Posterior vena cava (tissue), 2 donors: ENCODE measurements at regions not wholly inside any gene's neighbourhood (a gene's known extent, or its start where the extent isn't known, plus 50 kb on each side); places are given as distances from the start of the nearest gene placed in this dataset.
"Not testable (repeated sequence)": the region's sequence is repeated elsewhere in the genome, so short reads cannot be mapped to it uniquely, and the experiment has no call there.

Experiments
- DNase-seq: peaks from one replicate; pipeline ENCODE4 v3.0.0-alpha.2; 2020; ENCODE audit warnings: low spot score
- intact Hi-C, 2 donors: fragments of 100-400 bp; cut with DNase I; formaldehyde crosslinking; loops; one replicate each; pipeline versions ENCODE4 v1.14.1 to v1.14.2; 2022 to 2023
- donor health status: DM: yes; HTN: yes; CAD: no.
- donor health status: DM: yes; HTN: yes; CAD: no.

DNA sequence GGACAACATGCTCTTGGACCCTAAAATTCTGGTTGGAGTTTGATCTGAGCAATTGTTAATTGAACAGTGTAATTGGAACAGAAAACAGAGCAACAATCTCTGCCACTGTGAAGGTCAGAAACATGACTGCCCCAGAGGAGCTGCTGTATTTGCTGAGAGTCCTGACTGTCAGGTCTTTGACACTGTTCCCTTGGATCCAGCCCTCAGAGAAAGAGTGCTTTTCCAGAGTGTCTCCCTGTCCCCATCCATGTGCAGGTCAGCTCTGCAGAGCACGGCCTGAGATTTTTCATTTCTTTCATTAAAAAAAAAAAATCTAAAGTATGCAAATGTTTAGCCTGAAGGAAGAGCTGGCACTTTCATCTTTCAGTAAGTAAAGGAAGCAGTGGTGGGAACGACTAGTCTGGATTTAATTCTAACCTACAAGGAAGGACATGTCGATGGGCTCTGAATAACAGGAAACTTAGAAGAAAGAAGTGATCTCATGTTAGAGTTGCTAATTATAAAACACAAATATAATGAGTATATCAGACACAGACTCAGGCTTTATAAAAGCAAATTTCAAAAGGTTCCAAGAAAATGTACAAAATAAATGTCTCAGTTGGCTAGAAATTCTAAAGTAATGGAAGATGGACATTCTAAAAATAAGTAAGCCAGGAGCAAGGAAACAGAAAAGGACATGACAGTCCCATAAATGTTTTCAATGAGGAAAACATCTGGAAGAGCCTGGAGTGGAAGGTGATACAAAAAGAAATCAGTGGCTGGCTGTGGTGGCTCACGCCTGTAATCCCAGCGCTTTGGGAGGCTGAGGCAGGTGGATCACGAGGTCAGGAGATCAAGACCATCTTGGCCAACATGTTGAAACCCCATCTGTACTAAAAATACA lies 876.5 kb downstream of the EPHA4 start:
- DNase-seq, result no peak
- intact Hi-C loops, result no loop called here

DNA sequence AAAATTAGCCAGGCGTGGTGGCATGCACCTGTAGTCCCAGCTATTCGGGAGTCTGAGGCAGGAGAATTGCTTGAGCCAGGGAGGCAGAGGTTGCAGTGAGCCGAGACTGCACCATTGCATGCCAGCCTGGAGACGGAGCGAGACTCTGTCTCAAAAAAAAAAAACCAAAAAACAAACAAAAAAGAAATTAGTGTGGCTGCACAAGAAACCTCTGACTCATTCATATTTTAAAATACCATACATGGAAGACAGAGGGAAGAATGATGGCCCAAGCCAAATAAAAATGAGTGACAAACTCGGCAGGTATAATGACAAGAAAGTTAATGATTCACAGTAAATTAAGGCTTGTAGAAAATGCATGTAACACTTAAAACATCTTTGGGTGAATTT lies 875.8 kb downstream of the EPHA4 start:
- intact Hi-C loops, result no loop called here
- no peak for DNase-seq

DNA sequence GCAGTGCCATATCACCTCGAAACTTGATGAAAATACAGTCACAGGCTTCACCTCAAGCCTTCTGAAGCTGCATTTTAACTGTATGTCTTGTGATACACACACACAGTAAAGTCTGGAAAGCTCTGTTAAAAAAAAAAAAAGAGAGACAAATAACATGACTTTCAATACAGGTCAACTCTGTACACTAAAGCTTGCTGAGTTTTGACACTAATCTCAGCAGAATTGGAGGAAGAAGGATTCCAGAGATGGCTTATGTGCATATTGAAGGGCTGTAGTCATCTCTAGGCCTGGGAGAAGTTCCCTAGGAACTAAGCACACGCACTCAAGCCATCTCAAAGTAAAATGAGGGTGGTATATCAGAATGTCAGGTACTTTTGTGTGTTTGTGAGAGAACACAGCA lies 875.1 kb downstream of the EPHA4 start:
- intact Hi-C loops, result no loop called here
- no peak for DNase-seq

DNA sequence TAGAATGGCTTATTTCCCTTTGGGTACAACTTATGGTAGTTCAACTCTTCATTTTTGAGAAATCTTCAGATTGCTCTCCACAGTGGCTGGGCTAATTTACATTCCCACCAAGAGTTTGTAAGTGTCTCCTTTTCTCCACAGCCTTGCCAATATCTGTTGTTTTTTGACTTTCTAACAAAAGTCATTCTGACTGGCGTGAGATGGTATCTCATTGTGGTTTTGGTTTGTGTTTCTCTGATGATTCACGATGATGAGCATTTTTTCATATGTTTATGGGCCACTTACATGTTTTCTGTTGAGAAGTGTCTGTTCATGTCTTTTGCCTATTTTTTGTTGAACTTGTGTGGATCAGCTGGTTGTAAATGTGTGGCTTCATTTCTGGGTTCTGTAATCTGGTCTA lies 871.0 kb downstream of the EPHA4 start:
- intact Hi-C loops, result no loop called here
- no peak for DNase-seq

DNA sequence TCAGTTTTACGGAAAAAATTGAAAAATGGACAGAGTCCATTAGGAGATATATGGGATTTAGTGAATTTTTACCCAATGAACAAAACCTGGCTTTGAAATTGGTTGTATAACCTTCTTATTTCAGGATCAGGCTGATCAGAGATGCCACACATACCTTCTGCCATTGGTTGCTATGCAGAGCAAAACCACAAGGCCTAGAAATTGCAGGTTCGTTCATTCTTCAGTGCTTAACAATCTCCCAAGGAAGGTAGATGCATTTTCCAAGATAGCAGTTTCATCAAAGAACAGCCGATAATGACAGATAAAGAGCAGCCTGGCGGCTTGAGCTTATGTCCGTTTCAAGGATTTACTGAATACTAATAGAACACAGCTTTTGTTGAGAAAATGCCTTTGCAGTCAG lies 868.8 kb downstream of the EPHA4 start:
- intact Hi-C loops, result no loop called here
- no peak for DNase-seq

DNA sequence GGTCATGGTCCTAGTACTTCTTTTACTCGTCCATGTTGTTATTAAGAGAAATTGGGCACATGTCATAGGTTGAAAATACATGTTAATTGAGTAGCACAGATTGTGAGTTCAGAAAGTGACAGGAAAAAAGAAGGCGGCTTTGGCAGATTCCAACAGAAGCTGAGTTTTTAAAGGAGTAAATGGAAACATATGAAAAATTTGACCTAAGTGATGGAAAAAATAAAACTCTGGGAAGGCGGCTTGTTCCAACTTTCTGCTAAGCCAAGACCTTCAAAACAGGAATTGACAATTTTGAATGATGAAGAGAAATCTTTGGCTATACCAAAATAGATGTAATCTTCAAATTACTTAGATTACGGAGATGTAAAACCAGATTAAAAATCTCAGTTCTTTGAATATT lies 868.0 kb downstream of the EPHA4 start:
- intact Hi-C loops, result no loop called here
- no peak for DNase-seq

DNA sequence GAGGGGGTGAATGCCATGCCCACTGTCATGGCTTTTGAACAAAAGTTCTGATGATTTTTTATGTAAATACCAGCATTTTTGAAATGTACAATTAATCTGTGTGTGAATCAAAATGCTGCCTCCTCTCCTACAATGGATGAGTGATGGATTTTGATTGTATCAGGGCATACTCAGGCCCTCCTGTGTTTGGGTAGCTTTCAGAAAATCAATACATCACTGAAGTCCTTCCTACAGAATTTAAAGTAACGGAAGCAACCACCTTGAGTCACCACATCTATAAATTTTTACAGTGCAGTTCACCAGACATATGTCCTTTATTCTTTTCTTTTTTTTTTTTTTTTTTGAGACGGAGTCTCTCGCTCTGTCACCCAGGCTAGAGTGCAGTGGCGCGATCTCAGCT lies 867.3 kb downstream of the EPHA4 start:
- intact Hi-C loops, result no loop called here
- no peak for DNase-seq

DNA sequence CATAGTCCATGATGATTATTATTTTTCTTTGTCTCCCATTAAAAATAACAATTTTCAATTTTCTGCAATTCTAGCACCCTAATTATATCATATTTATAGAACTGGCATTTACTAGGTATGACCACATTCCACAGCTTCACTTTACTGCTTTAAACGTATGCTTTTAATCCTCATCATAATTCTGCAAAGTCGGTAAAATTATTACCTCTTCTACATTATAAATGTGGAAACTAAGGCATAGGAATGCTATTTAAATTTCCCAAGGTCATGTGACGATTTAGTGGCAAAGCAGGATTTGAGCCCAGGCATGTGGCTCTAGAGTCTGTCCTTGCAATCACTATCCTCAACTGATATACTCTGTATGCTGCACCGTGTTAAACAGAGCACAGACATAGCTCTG lies 866.4 kb downstream of the EPHA4 start:
- intact Hi-C loops, result no loop called here

DNA sequence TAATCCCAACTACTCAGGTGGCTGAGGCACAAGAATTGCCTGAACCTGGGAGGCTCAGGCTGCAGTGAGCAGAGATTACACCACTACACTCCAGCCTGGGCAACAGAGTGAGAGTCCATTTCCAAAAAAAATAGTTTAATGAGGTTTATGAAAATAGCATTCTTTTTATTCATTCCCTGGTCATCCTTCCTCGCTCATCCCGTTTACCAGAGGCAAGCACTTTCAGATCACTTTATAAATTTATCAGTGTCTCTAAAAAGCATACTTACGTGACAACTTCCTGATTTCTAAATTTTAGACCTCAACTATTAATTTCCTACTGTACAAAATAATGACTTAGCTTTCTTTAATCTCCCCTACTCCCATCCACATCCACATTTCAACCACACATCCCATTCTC lies 864.8 kb downstream of the EPHA4 start:
- intact Hi-C loops, result no loop called here
- DNase-seq, result no peak

More for the DNA sequence above, 866.4 kb downstream of the EPHA4 start:
- DNase-seq, result no peak

DNA sequence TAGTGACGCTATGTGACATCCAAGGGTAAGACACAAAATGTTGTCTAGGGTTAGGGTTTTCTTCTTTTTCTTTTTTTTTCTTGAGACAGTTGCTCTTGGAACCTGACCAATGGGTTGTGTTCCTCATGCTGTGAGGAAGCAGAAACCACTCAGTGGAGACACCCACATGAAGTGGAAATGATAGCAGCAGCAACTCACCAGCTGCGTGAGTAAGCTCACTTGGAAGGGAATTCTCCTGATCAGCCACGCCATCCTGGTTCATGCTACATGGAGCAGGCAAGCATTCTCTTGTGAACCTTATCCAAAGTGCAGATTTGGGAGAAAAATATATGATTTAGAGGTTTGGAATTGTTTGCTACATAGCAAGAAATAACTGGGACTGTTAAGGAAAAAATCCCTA lies 863.7 kb downstream of the EPHA4 start:
- intact Hi-C loops, result no loop called here
- no peak for DNase-seq

DNA sequence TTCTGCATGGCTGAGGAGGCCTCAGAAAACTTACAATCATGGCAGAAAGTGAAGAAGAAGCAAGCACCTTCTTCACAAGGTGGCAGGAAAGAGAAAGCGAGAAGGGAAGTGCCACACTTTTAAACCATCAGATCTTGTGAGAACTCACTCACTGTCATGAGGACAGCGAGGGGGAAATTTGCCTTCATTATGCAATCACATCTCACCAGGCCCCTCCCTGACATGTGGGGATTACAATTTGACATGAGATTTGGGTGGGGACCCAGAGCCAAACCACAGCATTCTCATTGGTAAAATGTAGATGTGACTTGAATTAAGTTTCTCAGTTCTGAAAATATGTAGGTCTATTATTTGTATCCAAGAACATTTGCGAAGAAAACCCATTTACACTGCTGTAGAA lies 854.8 kb downstream of the EPHA4 start:
- DNase-seq, result no peak
- intact Hi-C loops, result no loop called here

DNA sequence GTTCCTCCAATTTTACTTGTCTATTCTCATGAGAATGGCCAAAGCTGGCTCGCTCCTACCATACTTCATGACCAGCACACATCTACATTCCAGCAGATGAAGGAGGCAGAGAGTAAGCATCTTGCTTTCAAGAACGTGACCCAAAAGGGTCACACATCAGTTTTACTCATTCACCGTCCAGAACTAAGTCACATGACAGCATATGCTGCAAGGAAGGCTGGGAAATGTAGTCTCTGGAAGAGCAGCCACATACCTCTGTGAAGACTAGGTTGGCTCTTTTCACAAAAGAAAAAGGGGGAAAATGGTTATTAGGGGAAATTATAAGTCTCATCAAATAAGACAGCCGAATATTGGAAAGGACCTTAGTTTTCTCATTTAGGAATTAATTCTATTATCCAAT lies 835.3 kb downstream of the EPHA4 start:
- intact Hi-C loops, result no loop called here
- no peak for DNase-seq

DNA sequence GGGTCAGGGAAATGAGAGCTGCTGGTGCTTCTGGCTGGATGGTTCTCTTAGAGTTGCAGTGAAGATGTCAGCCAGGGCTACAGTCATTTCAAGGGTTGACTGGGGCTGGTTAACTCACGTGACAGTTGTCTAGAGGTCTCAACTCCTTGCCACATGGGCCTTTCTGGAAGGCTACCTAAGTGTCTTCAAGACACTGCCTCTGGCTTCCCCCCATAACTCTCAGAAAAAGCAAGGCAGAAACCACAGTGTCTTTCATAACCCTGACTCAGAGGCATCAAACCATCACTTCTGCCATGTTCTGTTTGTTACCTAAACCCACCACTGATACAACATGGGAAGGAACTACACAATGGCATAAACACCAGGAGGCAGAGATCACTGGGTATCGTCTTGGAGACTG lies 828.9 kb downstream of the EPHA4 start:
- intact Hi-C loops, result no loop called here
- no peak for DNase-seq

DNA sequence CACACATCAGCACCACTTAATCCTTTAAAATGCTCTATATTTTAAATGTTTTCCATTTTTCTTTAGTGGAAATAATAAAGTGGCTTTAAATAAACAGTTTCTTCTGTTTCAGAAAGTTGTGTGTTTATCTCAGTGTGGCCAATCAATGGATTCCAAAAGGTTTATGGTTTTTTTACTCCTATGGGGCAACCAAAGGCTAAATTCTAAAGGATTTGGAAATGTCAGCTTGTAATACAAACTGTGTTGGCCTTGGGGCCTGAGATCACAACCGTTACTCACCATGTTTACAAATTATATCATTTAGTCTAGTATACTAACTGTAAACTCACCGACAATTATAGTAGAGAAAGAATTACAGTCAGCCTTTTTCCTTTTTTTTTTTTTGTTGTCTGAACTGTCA lies 827.2 kb downstream of the EPHA4 start:
- DNase-seq, result no peak
- intact Hi-C loops, result no loop called here

DNA sequence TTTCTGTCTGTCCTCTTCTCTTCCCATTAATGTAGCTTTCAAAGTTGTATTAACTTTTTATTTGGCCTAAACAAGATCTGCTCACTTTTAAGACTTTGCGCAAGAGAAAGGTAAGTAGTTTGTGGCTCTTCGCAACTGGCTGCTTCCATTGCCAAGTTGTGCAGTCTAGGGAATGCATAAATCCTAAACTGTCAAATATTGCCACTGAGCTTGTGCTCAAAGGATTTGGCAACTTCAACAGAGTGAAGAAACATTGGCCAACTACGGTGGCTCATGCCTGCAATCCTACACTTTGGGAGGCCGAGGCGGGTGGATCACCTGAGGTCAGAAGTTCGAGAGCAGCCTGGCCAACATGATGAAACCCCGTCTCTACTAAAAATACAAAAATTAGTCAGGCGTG lies 826.4 kb downstream of the EPHA4 start:
- DNase-seq, result no peak

DNA sequence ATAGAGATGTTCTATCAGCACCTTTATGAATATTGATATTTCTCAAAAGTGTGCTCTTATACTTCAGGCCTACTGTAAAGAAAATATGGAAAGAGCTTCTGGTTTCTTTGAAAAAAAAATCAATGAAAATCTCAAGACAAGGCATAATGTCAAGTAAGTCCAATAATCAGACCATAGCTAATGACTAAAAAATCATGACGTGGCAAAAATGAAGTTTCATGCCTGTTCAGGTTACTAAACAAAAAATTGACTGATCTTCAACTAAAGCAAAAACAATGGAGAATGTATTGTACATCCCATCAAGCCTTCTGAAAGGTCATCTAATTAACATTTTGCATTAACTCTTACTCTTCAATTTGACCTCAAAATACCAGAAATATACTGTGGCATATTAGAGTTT lies 824.4 kb downstream of the EPHA4 start:
- intact Hi-C loops, result no loop called here
- no peak for DNase-seq

More for the DNA sequence above, 826.4 kb downstream of the EPHA4 start:
- intact Hi-C loops, result no loop called here

DNA sequence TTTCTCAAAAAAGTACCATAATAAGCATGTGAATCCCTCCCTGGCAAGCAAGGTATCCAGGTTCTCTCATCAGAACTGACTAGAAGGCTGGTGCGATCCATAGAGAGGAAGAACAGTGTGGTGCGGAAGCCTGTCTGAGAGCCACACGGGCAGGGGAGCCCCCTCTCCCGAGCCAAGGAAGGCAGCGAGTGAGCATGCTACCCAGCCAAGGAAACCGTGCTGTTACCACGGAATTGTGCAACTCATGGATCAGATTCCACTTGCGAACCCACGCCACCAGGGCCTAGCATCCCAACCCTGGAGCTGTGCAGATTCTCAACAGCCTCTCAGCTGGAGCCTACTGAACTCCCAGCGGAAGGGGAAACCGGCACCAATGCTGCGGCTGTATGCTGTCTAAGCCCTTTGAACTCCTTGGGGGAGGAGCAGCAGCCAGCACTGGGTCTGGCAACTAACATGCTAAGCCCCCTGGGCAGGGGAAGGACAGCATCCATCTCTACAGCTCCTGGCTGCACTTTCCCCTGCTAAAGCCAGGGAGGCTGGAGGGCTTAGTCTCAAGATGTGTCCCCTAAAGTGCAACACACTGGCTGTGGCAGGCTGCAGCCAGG lies 823.1 kb downstream of the EPHA4 start:
- intact Hi-C loops, result no loop called here

DNA sequence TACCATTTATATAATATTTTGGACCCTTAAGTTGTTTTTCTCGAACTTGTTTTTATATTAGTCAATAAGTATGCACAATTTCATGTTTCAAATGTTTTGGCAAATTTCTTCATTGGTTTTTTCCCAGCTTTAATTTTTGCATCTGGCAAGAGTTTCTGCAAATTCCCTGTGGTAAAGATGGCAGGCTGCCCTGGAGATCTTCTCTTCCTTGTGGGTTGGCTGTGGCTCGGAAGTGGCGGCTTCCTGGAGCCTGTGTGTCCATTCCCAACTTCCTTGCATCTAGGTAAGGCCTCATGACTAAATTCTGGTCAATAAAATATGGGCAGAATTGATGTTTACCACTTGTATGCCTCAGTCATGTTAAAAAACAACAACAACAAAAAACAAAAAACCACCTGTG lies 818.6 kb downstream of the EPHA4 start:
- intact Hi-C loops, result no loop called here

More for the DNA sequence above, 823.1 kb downstream of the EPHA4 start:
- DNase-seq, result no peak

DNA sequence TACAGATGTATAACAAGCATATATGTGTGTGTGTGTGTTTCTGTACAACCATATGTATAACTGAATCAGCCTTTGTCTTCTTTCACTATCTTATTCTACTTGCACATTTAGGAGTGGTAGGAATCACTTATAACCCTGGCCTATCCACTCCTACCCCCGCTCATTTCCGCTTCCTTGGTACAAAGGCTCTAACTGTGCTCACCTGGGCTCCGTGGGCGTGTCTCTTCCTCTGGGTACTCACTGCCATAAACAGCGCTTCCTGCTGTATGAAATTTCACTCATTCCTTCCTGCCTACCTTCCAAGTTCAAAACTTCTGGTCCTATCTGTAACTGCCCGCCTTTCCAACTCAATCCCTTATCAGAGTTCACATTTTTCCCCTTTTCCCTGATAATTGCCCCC lies 815.5 kb downstream of the EPHA4 start:
- DNase-seq, result no peak
- intact Hi-C loops, result no loop called here

More for the DNA sequence above, 818.6 kb downstream of the EPHA4 start:
- DNase-seq, result no peak

DNA sequence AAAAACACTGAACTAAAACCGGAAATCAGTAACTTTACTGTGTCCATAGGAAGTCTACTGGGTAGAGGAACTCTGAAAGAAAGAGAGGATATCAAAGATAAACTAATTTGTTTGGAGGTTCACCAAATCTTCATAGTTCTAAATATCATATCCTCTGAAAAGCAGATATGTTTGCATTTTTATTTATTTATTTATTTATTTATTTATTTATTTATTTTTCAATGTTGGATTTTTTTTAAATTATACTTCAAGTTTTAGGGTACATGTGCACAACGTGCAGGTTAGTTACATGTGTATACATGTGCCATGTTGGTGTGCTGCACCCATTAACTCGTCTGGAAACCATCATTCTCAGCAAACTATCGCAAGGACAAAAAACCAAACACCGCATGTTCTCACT lies 813.7 kb downstream of the EPHA4 start:
- DNase-seq, intact Hi-C loops: not testable (repeated sequence)

DNA sequence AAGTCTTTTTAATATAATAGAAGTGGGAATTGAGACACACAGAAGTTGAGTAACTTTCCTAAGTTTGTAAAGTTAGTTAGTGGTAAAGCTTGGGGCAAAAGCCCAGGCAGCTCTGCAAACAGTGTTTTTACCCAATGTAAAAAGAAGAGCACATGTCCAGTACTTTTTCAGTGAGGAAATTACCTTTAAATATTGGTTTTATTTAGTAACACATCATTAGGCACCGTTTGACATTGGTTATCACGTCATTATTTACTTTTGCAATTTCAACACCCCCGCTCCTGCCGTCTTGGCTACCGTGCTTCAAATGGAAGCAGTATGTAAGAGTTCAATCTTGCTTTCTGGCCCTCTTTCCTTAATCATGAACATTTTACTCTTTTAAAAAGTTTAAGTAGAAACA lies 807.9 kb downstream of the EPHA4 start:
- DNase-seq, result no peak
- intact Hi-C loops, result no loop called here
